ENCODE measurements at regions not wholly inside any gene's neighbourhood (a gene's known extent, or its start where the extent isn't known, plus 50 kb on each side); places are given as distances from the start of the nearest gene placed in this dataset.

DNA sequence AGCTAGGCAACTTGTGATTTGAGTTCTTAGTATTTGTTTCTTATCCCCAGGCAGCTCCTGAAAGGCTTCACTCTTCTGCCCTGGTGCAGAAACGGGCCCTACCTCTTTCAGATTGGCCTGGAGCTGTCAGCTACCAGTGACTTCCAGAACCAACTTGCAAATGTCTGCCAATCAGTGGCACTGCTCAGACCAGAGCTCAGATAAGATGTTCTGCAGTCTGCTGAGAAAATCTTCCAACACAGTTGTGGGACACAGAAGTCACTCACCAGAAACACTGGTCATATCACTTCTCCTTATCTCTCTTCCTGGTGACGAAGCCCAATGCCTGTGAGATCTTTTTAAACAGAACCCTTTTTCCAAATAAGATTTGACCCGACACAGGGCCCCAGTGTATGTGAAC, 81.9 kb upstream of the DUSP5 start:
- peak in 1 of 4 experiments; percentile 26 for DNase-seq (ENCODE audit: extremely low read depth in 1 of 4, low spot score in 3 of 4)
- intact Hi-C loops (cut with micrococcal nuclease) (no loop called here), in situ Hi-C loops (cut with MboI) (no loop called here)
- BruUV-seq (replicated peaks): no TSS peak
- H3K9me1 ChIP-seq (ENCODE audit: control insufficient read depth, insufficient read depth, low read length): no peaks in the 10 kb centered on the region
- no peaks in the 10 kb centered on the region for H3K36me3 ChIP-seq (ENCODE audit: control insufficient read depth, insufficient read depth, low read length)
- H3K27ac ChIP-seq (ENCODE audit: extremely low read depth, low read depth, low read length): no peak overlapping the region
- no peaks in the 10 kb centered on the region for H3K79me2 ChIP-seq (ENCODE audit: control insufficient read depth, insufficient read depth, low read length)
- H3K4me2 ChIP-seq (ENCODE audit: insufficient read depth, low read length): peak overlapping the region; percentile 22; the same call in 1 of the 2 replicates
- 6% methylated on average over 3 of the region's 3 CpGs for WGBS (ENCODE audit: insufficient coverage, low coverage, missing lambda C conversion rate)
- CTCF ChIA-PET (ENCODE audit: low intra/inter-chr PET ratio): no interaction called here
- no peak overlapping the region for H3K9ac ChIP-seq (ENCODE audit: insufficient read depth in 1 of 2, low read depth in 2 of 2, low read length in 2 of 2)
- peaks cover 2 to 13% of the 10 kb centered on the region in 2 experiments; a peak in 4 of 5 replicates for H3K4me1 ChIP-seq (replicated peaks in 1 of 2; ENCODE audit: control insufficient read depth in 2 of 2, insufficient read depth in 2 of 2, low read length in 2 of 2)
- no peak for FAIRE-seq
- no peaks in the 10 kb centered on the region for H4K20me1 ChIP-seq (replicated peaks; ENCODE audit: control insufficient read depth, insufficient read depth, low read length)
- no peaks in the 10 kb centered on the region for H3K27me3 ChIP-seq (ENCODE audit: control insufficient read depth in 2 of 2, insufficient read depth in 2 of 2, low read length in 2 of 2)
- TF ChIP-seq E2F5 (CRISPR knock-in tag; IDR thresholded peaks at IDR 0.05): no peak
- TF ChIP-seq MEIS2 (IDR thresholded peaks at IDR 0.05; ENCODE audit: partially characterized antibody): peak; percentile 21
- TF ChIP-seq ZFX (CRISPR knock-in tag; IDR thresholded peaks at IDR 0.05): no peak
- TF ChIP-seq ELF1 (tag; IDR thresholded peaks at IDR 0.05): no peak
- TF ChIP-seq ARID1B (IDR thresholded peaks at IDR 0.05): peak; percentile 52
- TF ChIP-seq FOSL1 (tag; conservative IDR thresholded peaks at IDR 0.05): peak; percentile 54
- TF ChIP-seq RBM17 (IDR thresholded peaks at IDR 0.05; ENCODE audit: borderline replicate concordance, low read depth, low read length): no peak
- 0 out of 2 replicates have a peak, but pooled peaks have one; percentile 5 for TF ChIP-seq CBFA2T2 (conservative IDR thresholded peaks at IDR 0.05)
- no peak for TF ChIP-seq ZNF24 (IDR thresholded peaks at IDR 0.05)
- TF ChIP-seq RBM39 (optimal IDR thresholded peaks at IDR 0.05; ENCODE audit: low read depth, low read length): no peak
- TF ChIP-seq JUND (IDR thresholded peaks at IDR 0.05; ENCODE audit: borderline replicate concordance, low read depth, low read length): peak; percentile 22; the same call in 1 of the 2 replicates
- TF ChIP-seq JUND (tag; IDR thresholded peaks at IDR 0.05; ENCODE audit: borderline replicate concordance, low read depth, low read length): peak; percentile 31; the same call in 1 of the 3 replicates
- TF ChIP-seq ZNF584 (CRISPR knock-in tag; IDR thresholded peaks at IDR 0.05; ENCODE audit: low read depth): 0 out of 2 replicates have a peak, but pooled peaks have one; percentile 54
- TF ChIP-seq CXXC5 (CRISPR knock-in tag; IDR thresholded peaks at IDR 0.05): peak; percentile 33; the same call in 1 of the 2 replicates
- TF ChIP-seq FOXK1 (CRISPR knock-in tag; IDR thresholded peaks at IDR 0.05; ENCODE audit: borderline replicate concordance): no peak
- TF ChIP-seq NFYB (IDR thresholded peaks at IDR 0.05; ENCODE audit: extremely low read depth, insufficient read length): no peak
- 0 out of 2 replicates have a peak, but pooled peaks have one; percentile 29 for TF ChIP-seq CREM (IDR thresholded peaks at IDR 0.05; ENCODE audit: low read depth)
- 0 out of 4 replicates have a peak, but pooled peaks of 1 of the 2 experiments have one; percentile 7 for TF ChIP-seq RAD21 (CRISPR knock-in tag; conservative IDR thresholded peaks at IDR 0.05 in 1 of 2, IDR thresholded peaks at IDR 0.05 in 1 of 2)
- TF ChIP-seq NFE2L1 (tag; IDR thresholded peaks at IDR 0.05; ENCODE audit: borderline replicate concordance, low read depth): no peak
- 0 out of 4 replicates have a peak, but pooled peaks of 1 of the 2 experiments have one; percentile 9 for TF ChIP-seq RCOR1 (IDR thresholded peaks at IDR 0.05; ENCODE audit: borderline replicate concordance in 1 of 2, low read depth in 2 of 2, low read length in 2 of 2)
- TF ChIP-seq ATF1 (CRISPR knock-in tag; IDR thresholded peaks at IDR 0.05): no peak
- TF ChIP-seq ATF1 (tag; IDR thresholded peaks at IDR 0.05): peak; percentile 22; the same call in 1 of the 2 replicates
- peak; percentile 28; the same call in 1 of the 2 replicates for TF ChIP-seq SMARCE1 (IDR thresholded peaks at IDR 0.05)
- no peak for TF ChIP-seq ZNF79 (CRISPR knock-in tag; IDR thresholded peaks at IDR 0.05; ENCODE audit: low read depth)
- peak; percentile 41; the same call in 1 of the 3 replicates for ATAC-seq
- H2AFZ ChIP-seq (ENCODE audit: low read depth, low read length): no peak overlapping the region
- POLR2A ChIA-PET: interaction anchor here (1.1 to 2.0 kb wide), 4 partner anchors 9 to 85 kb away, joined by 3 to 6 read pairs (median 4); no protein-coding TSS in a partner anchor
- H3K4me3 ChIP-seq: no peak overlapping the region
- no peaks in the 10 kb centered on the region for H3K9me3 ChIP-seq (replicated peaks; ENCODE audit: control insufficient read depth, insufficient read depth, low read depth, low read length)

Data from K562 (cell line).